ENCODE measurements at regions not wholly inside any gene's neighbourhood (a gene's known extent, or its start where the extent isn't known, plus 50 kb on each side); places are given as distances from the start of the nearest gene placed in this dataset.

- no peaks in the 10 kb centered on the region for H4K20me1 ChIP-seq (ENCODE audit: insufficient read depth, low read length)
- no peaks in the 10 kb centered on the region for H3K36me3 ChIP-seq (replicated peaks; ENCODE audit: low read depth, low read length)
- no peaks in the 10 kb centered on the region for H3K4me1 ChIP-seq (ENCODE audit: low read length)
- no peak overlapping the region for H3K4me2 ChIP-seq (ENCODE audit: low read length)
- H3K9me3 ChIP-seq (ENCODE audit: insufficient read depth, low read length) = no peaks in the 10 kb centered on the region
- no peak overlapping the region for H3K9ac ChIP-seq (ENCODE audit: low read length)
- no peak overlapping the region for H3K27ac ChIP-seq (ENCODE audit: low read length)
- H2AFZ ChIP-seq (ENCODE audit: low read depth, low read length) = no peak overlapping the region
- no peak for TF ChIP-seq EZH2phosphoT487 (IDR thresholded peaks at IDR 0.05; ENCODE audit: low read depth)
- no peak for TF ChIP-seq CTCF (IDR thresholded peaks at IDR 0.05; ENCODE audit: low read depth, low read length)
- H3K4me3 ChIP-seq (ENCODE audit: low read length) = no peak overlapping the region
- H3K27me3 ChIP-seq (ENCODE audit: low read depth, low read length) = no peaks in the 10 kb centered on the region
- H3K79me2 ChIP-seq (ENCODE audit: low read length) = no peaks in the 10 kb centered on the region
These were observed 273.4 kb upstream of the TMEFF2 start for GRCh38 chr2:192467953-192468660.

- no peak for TF ChIP-seq EZH2phosphoT487 (IDR thresholded peaks at IDR 0.05; ENCODE audit: low read depth)
- TF ChIP-seq CTCF (IDR thresholded peaks at IDR 0.05; ENCODE audit: low read depth, low read length) = no peak
- H3K27ac ChIP-seq (ENCODE audit: low read length) = no peak overlapping the region
- no peaks in the 10 kb centered on the region for H4K20me1 ChIP-seq (ENCODE audit: insufficient read depth, low read length)
- no peak overlapping the region for H2AFZ ChIP-seq (ENCODE audit: low read depth, low read length)
- no peak overlapping the region for H3K4me3 ChIP-seq (ENCODE audit: low read length)
- no peaks in the 10 kb centered on the region for H3K36me3 ChIP-seq (replicated peaks; ENCODE audit: low read depth, low read length)
- H3K27me3 ChIP-seq (ENCODE audit: low read depth, low read length) = no peaks in the 10 kb centered on the region
- H3K9ac ChIP-seq (ENCODE audit: low read length) = no peak overlapping the region
- no peak overlapping the region for H3K4me2 ChIP-seq (ENCODE audit: low read length)
- no peaks in the 10 kb centered on the region for H3K9me3 ChIP-seq (ENCODE audit: insufficient read depth, low read length)
- no peaks in the 10 kb centered on the region for H3K79me2 ChIP-seq (ENCODE audit: low read length)
- H3K4me1 ChIP-seq (ENCODE audit: low read length) = no peaks in the 10 kb centered on the region
These were observed 270.4 kb upstream of the TMEFF2 start for GRCh38 chr2:192465141-192465540.

GRCh38 chr2:192459422-192459821 is 264.7 kb upstream of the TMEFF2 start:
- TF ChIP-seq EZH2phosphoT487 (IDR thresholded peaks at IDR 0.05; ENCODE audit: low read depth) = no peak
- TF ChIP-seq CTCF (IDR thresholded peaks at IDR 0.05; ENCODE audit: low read depth, low read length) = no peak
- no peak overlapping the region for H3K27ac ChIP-seq (ENCODE audit: low read length)
- no peaks in the 10 kb centered on the region for H3K36me3 ChIP-seq (replicated peaks; ENCODE audit: low read depth, low read length)
- no peaks in the 10 kb centered on the region for H3K27me3 ChIP-seq (ENCODE audit: low read depth, low read length)
- H3K4me2 ChIP-seq (ENCODE audit: low read length) = no peak overlapping the region
- H3K79me2 ChIP-seq (ENCODE audit: low read length) = no peaks in the 10 kb centered on the region
- no peaks in the 10 kb centered on the region for H4K20me1 ChIP-seq (ENCODE audit: insufficient read depth, low read length)
- H3K9ac ChIP-seq (ENCODE audit: low read length) = no peak overlapping the region
- no peaks in the 10 kb centered on the region for H3K9me3 ChIP-seq (ENCODE audit: insufficient read depth, low read length)
- H3K4me1 ChIP-seq (ENCODE audit: low read length) = no peaks in the 10 kb centered on the region
- no peak overlapping the region for H3K4me3 ChIP-seq (ENCODE audit: low read length)
- H2AFZ ChIP-seq (ENCODE audit: low read depth, low read length) = no peak overlapping the region

- Histone ChIP-seq H3K4me2 (ENCODE audit: low read length) (no peak overlapping the region), H2AFZ (ENCODE audit: low read depth, low read length) (no peak overlapping the region), H3K36me3 (replicated peaks; ENCODE audit: low read depth, low read length) (no peaks in the 10 kb centered on the region), H3K9ac (ENCODE audit: low read length) (no peak overlapping the region), H4K20me1 (ENCODE audit: insufficient read depth, low read length) (no peaks in the 10 kb centered on the region), H3K4me3 (ENCODE audit: low read length) (no peak overlapping the region), H3K4me1 (ENCODE audit: low read length) (peaks cover 5% of the 10 kb centered on the region), H3K27ac (ENCODE audit: low read length) (no peak overlapping the region), H3K27me3 (ENCODE audit: low read depth, low read length) (no peaks in the 10 kb centered on the region), H3K9me3 (ENCODE audit: insufficient read depth, low read length) (no peaks in the 10 kb centered on the region), H3K79me2 (ENCODE audit: low read length) (no peaks in the 10 kb centered on the region)
- TF ChIP-seq CTCF (IDR thresholded peaks at IDR 0.05; ENCODE audit: low read depth, low read length) (no peak), EZH2phosphoT487 (IDR thresholded peaks at IDR 0.05; ENCODE audit: low read depth) (no peak)
These were observed 254.1 kb upstream of the TMEFF2 start for GRCh38 chr2:192448881-192449280.
